Stimulated activated CD8-positive, alpha-beta memory T cell treated with anti-CD3 and anti-CD28 coated beads, Interleukin-7, amount 100 ng/mL, for 1 hour (primary cell): ENCODE measurements at regions not wholly inside any gene's neighbourhood (a gene's known extent, or its start where the extent isn't known, plus 50 kb on each side); places are given as distances from the start of the nearest gene placed in this dataset.

Experiments
- DNase-seq, 2 donors: peaks; one replicate each; pipeline ENCODE4 v3.0.0-alpha.2; 2020; ENCODE audit warnings: low read depth in 2 of 2

DNA sequence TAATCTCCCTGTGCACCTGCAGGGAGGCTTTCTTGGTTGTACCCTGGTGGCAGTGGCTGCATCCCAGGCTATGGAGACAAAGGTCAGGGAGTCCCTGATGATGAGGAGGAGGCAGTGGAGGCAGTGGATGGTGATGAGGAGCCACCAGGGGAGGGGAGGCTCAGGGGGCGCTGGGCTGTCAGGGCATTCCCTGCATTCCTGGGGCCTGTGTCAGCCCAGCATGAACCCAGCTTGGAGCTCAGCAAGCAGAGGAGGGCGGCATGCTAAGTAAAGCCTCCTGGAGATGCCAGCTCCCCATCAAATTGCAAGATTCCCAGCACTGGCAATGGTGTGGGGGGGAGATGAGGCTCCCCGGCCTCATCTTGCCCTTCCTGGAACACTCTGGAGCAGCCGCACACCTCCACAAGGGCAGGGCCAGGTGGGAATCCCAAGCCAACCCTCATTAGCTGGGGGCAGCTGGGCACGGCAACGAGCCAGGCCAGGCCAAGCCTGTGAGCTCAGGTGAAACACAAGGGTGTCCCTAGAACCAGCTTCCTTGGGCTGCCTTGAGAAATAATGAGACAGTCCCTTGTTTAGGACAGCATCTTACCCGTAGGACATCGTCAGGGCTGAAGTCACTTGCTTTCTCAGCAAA lies 469.5 kb downstream of the MATN1 start:
- no peak for DNase-seq

DNA sequence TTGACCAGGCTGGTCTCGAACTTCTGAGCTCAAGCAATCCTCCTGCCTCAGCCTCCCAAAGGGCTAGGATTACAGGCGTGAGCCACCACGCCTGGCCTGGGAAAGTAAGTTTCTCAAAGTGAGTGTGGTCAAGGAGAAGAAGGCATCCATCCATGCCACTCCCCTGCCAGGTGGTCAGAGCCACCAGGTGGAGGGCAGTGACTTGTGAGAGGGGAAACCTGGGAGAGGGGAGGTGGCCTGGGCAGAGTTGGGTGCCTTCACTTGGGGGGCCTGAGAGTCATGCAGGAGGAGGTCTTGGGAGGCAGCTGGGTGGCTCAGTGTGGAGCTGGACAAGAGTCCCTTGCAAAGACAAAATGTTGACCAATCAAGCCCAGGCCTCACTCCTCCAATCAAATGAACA lies 470.0 kb downstream of the MATN1 start:
- DNase-seq = no peak

DNA sequence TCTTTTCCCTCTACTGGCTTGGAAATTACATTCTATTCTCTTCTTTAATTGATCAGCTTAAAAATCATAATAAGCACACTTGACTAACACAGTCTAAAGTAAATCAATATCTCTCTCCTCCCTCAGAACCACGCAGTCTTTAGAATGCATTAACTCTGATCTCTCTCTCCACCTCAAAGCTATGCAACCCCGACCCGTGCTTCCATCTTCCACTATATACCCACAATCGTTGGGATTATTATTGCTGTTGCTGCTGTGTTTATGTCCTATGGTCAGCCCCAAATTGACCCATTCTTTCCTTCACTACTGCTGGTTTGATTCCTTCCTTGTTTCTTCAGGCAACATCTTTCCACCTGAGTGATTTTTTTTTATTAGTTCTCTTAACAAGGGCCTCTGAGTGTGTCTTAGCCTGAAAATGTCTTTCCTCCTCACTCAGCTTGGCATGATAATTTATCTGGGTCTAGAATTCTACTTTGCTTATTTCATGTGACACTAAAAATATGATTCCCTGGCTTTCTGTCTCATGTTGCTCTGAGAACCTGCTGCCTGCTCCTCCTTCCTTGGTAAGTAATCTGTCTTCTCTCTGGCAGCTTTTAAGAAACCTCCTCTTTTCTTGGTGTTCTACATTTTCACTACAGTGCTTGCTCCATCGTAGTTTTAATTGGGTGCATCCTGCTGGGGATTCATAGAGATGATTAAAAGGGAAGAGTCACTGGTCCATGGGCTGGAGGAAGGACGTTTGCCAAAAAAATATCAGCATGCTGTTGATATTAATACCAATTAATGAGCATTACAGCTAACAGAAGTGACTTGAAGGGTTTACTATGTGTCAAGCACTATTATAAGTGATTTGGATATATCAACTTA lies 472.2 kb downstream of the MATN1 start:
- DNase-seq = no peak

- no peak for DNase-seq
Measured at GRCh38 chr1:30250338-30250983, 472.9 kb downstream of the MATN1 start.

DNA sequence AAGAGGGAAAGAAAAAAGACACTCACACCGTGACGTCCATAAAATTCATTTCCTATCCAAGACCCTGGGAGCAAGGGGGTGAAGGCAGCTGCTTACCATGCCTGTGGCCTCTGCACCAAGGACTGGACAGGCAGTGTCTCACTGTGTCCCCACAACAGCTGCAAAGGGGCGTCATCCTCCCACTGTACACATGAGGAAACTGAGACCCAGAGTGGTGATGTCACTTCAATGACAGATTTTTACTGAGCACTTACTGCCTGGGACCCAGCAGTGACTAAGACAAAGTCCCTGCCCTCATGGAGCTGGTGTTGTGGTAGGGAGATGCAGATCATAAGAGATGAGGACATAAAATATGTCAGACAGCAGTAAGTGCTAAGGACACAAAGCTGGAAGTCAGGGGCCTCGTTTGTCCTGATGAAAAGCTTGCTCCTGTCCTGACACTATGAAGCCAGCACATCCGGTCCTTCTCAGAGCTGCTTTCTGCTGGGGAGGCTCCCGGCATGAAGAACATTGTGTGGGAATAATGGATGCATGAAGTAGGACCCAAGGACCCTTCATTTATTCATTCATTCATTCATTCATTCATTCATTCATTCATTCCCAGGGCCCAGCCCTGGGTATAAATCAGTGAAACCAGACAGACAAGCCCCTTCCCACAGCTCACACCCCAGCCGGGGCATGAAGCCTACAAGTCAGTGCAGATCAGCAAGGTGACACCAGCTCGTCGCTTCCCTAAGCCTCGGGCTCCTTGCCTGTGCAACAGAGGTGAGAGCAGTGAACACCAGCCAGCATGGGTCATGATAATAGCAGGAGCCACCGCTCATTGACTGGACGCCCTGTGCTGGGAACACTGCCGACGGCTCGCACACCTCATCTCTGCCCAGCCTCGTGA lies 473.7 kb downstream of the MATN1 start:
- no peak for DNase-seq

DNA sequence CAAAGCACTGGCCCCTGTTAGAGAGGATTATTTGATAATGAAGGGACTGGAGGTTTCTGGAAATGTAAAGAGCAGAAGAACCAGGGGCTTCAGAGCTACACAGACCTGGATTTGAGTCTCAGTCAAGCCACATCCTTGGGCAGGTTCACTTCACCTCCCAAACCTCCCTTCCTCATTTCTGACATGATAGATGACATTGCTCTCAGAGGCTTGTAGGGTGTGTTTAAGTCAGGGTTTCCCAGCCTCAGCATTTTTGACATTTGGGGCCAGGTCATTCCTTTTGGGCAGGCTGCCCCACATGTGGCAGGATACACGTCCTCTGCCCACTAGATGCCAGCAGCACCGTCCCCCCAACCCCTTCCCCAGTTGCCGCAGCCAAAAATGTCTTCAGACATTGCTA lies 474.6 kb downstream of the MATN1 start:
- DNase-seq = no peak

- DNase-seq = no peak
Measured at GRCh38 chr1:30248373-30248772, 475.0 kb downstream of the MATN1 start.

DNA sequence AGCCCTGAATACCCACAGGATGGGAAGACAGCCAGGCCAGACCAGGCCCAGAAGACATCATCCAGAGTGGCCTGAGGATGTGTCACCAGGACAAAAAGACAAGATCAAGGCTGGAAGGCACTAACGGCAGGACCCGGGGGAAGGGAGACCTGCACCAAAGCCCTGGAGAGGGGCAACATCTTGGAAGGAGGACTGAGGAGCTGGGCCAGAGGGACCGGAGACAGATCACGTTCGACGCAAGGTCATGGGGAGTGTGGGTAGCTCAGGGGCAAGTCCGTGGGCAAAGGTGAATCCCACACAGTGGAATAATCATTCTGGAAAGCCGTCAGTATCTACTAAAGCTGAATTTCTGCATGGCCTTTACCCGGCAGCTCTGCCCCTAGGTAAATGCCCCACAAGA lies 478.6 kb downstream of the MATN1 start:
- no peak for DNase-seq

GRCh38 chr1:30242722-30243457 lies 480.5 kb downstream of the MATN1 start:
- DNase-seq = no peak

GRCh38 chr1:30242168-30242567 lies 481.2 kb downstream of the MATN1 start:
- no peak for DNase-seq

GRCh38 chr1:30241681-30242080 lies 481.7 kb downstream of the MATN1 start:
- no peak for DNase-seq

DNA sequence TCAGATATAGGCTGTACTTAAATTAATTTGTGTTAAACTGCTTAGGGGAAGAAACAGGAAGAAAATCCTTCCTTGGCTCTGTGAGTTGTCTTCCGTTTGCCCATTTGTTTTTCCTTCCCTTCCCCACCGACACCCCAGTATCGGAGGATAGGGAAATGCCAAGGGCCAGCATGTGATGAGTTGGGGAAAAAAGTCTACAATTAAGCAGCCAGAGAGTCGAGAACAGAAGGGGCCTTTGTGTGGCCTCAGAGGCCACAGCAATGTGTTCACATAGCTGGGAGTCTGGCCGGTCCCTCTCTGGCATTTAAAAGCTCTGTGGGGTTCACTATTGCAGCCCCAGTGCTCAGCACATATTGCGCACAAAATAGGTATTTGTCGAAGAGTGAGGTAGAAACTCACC lies 489.3 kb downstream of the MATN1 start:
- no peak for DNase-seq

- no peak for DNase-seq
Measured at GRCh38 chr1:30232288-30232899, 491.0 kb downstream of the MATN1 start.

- DNase-seq = no peak
Measured at GRCh38 chr1:30229960-30230359, 493.4 kb downstream of the MATN1 start.

GRCh38 chr1:30229557-30229956 lies 493.8 kb downstream of the MATN1 start:
- no peak for DNase-seq

GRCh38 chr1:30226648-30227047 lies 496.7 kb downstream of the MATN1 start:
- DNase-seq = no peak

GRCh38 chr1:30225357-30225756 lies 498.0 kb downstream of the MATN1 start:
- DNase-seq = no peak

DNA sequence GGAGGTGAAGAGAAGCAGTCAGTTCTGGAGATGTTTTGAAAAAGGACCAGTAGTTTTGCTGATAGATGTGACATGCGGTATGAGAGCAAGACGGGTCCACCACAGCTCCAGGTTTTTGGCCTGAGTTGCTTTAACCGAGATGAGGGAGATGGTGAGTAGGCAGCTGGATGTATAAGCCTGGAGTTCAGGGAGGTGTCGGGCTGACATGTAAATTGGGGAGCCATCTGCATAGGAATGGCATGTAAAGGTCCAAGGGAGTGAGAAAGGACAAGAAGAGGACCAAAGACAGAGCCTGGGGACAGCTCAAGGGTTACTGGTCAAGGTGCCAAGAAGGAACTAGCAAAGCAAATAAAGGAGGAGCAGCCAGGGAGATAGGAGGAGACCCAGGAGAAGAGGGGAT lies 503.7 kb downstream of the MATN1 start:
- no peak for DNase-seq

DNA sequence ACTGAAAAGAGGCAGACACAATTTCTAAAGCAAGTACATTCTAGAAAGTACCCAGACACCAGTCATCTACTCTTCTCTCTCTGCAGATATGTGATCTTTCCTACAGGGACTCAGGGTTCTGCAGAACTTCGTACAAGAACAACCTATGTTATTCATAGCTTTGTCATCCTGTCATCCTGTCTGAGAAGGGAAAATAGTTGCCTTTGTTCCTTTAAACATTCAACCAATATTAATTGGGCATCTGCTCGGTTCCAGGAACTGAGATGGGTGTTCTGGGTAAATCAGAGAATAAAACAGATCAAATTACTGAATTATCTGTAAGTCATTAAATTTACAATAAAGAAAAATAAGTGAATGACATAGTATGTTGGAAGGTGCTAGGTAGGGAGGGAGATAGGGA lies 504.9 kb downstream of the MATN1 start:
- no peak for DNase-seq

- no peak for DNase-seq
Measured at GRCh38 chr1:30216602-30217001, 506.8 kb downstream of the MATN1 start.

GRCh38 chr1:30213936-30214335 lies 509.4 kb downstream of the MATN1 start:
- DNase-seq = no peak
